HT-29 (cell line): ENCODE measurements at regions not wholly inside any gene's neighbourhood (a gene's known extent, or its start where the extent isn't known, plus 50 kb on each side); places are given as distances from the start of the nearest gene placed in this dataset.
"Not testable (repeated sequence)": the region's sequence is repeated elsewhere in the genome, so short reads cannot be mapped to it uniquely, and the experiment has no call there.

Source experiments
- DNase-seq: peaks from one replicate; pipeline ENCODE4 v3.0.0-alpha.2; 2015; ENCODE audit warnings: low spot score

DNA sequence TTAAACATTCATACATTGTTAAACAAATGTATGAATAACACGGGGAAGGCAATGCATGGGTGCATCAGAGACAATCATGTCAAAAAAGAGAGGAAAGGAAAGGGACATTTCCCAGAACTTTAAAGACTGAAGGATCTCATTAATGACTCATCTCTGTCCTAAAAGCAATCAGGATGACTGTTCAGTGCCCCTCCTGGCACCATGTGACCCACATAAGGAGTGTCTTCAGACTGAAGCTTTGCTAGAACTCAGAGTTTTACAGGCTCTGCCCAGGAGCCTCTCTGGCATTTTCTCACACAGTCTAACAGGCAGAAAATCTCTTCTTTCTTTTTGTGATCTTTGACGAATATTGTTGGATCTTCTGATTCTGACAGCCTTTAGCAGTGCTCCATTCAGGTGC lies 315.3 kb downstream of the OTUD1 start:
- no peak for DNase-seq

DNA sequence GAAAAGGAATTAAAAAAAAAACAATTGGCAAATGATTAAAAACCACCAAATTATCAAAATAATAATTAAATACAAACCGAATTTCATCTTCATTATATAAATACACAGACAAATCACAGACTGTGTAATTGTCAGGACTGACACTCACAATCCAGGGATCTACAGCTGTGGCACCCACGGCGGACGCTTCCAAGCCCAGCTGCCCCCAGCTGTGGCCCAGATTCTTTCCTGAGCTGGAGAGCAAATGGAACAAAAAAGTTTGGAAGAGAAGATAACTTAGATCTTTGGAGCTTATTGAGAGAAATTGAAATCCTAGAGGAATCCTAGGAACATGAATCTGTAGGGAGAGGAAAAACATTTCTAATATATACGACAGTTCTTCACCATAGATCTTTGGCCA lies 316.1 kb downstream of the OTUD1 start:
- no peak for DNase-seq

GRCh38 chr10:23755556-23755955 lies 316.7 kb downstream of the OTUD1 start:
- peak; percentile 7 for DNase-seq

- DNase-seq: no peak
Observed at GRCh38 chr10:23768281-23768680, 329.4 kb downstream of the OTUD1 start.

DNA sequence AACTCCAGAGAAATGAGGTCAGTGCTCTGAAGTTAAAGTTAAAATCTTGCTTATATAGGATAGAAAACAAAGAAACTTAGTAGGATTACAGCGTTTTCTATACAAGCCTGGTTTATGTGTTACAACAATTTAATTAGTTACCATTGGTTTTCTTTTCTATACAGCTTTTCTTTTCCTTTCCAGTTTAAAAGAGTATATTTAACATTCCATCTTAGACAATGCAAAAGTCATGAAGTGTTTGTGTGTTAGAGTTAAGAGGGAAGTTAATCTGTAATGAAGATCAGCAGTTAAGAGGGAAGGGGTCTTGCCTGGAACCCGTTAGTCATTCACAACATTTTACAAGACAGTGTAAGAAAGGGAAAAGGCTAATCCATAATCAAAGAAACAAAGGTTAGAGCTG lies 338.3 kb downstream of the OTUD1 start:
- no peak for DNase-seq

GRCh38 chr10:23779301-23779700 lies 340.4 kb downstream of the OTUD1 start:
- DNase-seq: no peak

DNA sequence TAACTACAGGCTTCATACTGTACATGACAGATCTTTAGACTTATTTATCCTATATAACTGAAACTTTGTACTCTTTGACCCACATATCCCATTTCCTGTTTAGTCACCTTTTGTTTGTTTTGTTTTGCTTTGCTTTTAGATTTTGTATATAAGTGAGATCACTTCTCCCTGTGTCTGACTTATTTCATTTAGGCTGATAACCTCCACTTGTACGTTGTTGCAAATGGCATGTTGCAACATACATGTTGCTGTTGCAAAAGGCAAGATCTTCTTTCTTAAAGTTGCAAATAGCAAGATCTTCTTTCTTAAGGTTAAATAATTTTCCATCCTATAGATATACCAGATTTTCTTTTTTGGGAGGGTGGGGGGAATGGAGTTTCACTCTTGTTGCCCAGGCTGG lies 341.5 kb downstream of the OTUD1 start:
- no peak for DNase-seq

DNA sequence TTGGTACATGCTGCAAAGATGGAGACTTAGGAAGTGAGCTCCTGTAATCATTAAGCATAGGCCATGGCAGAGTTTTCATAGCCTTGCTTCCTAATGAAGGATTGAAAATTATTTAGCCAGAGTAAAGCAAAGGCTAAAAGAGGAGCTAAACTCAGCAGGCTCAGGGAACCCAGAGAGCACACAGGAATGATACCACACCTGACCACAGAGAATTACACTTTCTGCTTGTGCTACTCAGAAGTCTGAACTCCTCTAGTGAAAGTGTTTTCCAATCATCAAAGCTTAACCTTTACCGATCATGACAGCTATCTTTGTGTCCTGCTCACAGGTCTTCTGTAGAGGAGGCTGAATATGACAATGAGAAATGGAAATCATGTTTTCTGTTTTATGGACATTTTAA lies 347.7 kb downstream of the OTUD1 start:
- DNase-seq: no peak

- no peak for DNase-seq
Observed at GRCh38 chr10:23793577-23793976, 354.7 kb downstream of the OTUD1 start.

DNA sequence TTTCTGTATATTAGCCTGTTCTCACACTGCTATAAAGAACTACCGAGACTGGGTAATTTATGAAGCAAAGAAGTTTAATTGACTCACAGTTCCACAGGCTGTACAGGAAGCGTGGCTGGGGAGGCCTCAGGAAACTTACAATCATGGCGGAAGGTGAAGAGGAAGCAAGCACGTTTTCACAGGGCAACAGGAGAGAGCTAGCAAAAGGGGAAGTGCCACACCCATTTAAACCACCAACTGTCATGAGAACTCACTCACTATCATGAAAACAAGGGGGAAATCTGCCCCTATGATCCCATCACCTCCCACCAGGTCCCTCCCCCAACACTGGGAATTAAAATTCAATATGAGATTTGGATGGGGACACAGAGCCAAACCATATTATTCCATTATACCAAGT lies 358.6 kb downstream of the OTUD1 start:
- not testable (repeated sequence) for DNase-seq

DNA sequence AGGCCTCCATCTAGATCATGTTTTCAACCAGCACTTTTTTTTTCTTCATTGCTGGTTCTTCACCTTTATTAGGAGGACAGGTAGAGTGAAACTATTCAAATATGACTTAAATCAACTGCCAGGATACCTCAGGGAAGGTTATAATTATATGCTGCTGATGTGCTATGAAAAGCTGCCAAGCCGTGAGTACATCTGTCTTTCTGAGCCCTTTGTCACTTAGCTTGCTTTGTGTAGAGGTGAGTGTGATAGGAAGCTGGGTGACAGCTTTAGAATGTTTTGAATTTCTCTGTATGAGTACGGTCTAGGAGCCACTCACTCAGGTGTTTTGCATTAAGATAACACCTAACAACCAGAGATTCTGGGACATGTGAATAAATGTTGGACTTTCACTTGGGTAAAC lies 365.2 kb downstream of the OTUD1 start:
- DNase-seq: no peak

GRCh38 chr10:23813687-23814086 lies 374.8 kb downstream of the OTUD1 start:
- DNase-seq: no peak

GRCh38 chr10:23818484-23818883 lies 379.6 kb downstream of the OTUD1 start:
- no peak for DNase-seq

- no peak for DNase-seq
Observed at GRCh38 chr10:23820792-23821191, 381.9 kb downstream of the OTUD1 start.

DNA sequence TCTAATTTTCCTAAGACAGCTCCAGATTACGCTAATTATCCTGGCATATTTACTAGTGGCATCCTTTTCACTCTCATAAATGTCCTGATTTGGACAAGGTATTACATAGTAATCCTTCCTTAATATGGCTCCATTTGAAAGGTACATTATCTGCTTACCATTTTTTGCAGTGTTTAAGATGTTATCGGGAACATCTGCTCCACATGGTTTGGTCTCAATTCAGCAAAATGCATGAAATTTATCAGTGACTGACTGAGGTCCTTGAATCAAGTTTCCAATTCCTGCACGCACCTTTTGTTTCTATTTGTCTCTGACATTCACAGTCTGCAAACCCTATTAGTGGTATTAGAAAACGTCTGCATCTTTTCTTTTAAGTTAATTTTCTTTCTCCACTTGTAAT lies 384.1 kb upstream of the KIAA1217 start:
- no peak for DNase-seq

- DNase-seq: peak; percentile 49
Observed at GRCh38 chr10:23826421-23826820, 382.5 kb upstream of the KIAA1217 start.

- DNase-seq: no peak
Observed at GRCh38 chr10:23829556-23829955, 379.4 kb upstream of the KIAA1217 start.

DNA sequence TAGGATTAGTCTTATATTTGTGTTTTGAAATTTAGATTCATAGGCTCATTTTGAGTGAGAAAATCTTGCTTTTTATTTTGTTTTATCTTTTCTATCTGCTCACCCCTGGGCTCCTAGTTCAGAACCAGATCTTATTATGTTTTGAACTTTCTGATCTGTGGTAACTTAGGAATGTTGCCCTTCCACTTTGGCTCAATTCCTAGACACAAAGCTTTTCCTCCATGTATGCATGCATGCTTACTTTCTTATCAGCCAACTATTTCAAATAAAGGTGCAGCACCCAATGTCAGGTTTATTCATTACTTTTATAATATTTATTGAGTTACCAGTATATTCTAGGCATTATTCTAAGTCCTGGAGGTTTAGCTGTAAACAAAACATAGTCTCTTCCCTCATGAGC lies 374.8 kb upstream of the KIAA1217 start:
- DNase-seq: peak; percentile 32

DNA sequence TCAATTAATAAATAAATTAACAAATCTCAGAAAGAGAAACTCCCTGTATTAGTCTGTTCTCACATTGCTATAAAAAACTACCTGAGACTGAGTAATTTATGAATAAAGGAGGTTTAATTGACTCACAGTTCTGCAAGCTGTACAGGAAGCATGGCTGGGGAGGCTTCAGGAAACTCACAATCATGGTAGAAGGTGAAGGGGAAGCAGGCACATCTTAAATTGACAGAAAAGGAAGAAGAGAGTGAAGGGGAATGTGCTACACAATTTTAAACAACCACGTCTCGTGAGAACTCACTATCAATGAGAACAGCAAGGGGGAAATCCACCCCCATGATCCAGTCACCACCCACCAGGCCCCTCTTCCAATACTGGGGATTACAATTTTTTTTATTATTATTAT lies 358.3 kb upstream of the KIAA1217 start:
- no peak for DNase-seq

GRCh38 chr10:23859598-23859997 lies 349.3 kb upstream of the KIAA1217 start:
- DNase-seq: no peak

DNA sequence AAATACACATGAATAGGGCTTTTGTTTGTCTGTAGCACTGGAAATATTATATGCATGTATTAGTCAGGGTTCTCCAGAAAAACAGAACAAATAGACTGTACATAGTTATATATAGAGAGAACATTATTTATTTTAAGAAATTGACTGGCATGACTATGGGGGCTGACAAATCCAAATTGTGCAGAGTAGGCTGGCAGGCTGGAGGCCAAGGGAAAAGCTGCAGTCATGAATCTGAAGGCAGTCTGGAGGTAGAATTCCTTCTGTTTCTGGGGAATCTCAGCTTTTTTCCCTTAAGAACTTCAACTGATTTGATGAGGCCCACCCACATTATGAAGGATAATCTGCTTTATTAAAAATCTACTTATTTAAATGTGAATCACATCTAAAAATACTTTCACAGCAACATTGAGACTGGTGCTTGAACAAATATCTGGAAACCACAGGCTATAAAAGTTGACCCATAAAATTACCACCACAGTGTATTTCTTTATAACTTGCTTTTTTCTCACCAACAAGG lies 344.2 kb upstream of the KIAA1217 start:
- no peak for DNase-seq

- DNase-seq: not testable (repeated sequence)
Observed at GRCh38 chr10:23866985-23867384, 342.0 kb upstream of the KIAA1217 start.

DNA sequence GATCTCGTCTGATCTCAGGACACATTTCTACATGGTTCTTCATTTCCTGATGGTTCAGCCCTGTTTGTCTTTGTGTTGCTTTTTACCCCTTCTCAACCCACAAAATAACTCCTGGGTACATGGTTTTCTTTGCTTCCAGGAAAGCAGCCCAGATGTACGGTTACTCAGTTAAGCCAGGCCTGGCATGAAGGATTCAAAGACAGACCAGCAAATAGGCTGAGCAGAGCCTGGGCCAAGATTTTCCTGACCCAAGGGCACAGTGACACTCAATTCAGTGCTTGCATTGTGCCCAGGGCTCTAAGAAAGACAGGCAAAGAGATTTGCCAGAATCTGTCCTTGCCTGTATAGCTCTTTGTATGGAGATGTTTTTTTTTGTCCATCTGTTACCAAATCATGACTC lies 340.8 kb upstream of the KIAA1217 start:
- no peak for DNase-seq

DNA sequence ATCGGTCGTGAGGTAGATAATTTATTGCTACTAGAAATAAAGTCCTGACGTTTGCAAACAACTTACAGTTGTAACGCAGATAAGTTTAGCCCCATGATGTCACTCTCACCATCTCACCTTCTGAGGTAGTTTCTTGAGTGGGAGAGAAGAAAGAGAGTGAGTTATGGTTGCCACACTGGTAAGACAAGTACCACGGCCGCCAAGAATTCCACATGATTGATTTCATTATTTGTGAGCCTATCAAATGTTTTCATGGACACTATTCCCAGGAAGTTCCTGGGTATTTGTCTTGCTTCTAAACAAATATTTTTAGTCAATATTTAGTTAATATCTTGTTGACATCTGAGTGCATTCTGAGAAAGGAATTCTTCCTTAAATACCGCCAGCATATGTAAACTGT lies 339.4 kb upstream of the KIAA1217 start:
- DNase-seq: no peak

DNA sequence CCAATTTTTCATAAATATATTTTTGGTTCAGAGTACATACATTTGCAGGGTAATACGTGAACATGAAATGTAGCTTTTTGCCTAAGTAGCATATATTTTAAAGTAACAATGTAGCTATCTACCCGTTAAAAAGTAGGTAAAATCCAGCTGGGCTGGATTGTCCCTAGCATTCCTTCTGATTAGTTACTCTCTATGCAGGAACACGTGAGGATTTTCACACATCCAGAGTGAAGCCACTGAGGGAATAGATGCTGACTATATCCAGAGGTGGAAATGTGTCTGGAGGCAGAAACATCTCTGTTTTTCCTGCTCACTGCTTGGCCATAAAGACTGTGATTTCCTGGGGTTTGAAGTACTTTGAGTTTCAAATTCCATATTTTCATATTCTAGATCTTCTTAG lies 338.9 kb upstream of the KIAA1217 start:
- no peak for DNase-seq
